ENCODE measurements at regions not wholly inside any gene's neighbourhood (a gene's known extent, or its start where the extent isn't known, plus 50 kb on each side); places are given as distances from the start of the nearest gene placed in this dataset.
"Not testable (repeated sequence)": the region's sequence is repeated elsewhere in the genome, so short reads cannot be mapped to it uniquely, and the experiment has no call there.

DNA sequence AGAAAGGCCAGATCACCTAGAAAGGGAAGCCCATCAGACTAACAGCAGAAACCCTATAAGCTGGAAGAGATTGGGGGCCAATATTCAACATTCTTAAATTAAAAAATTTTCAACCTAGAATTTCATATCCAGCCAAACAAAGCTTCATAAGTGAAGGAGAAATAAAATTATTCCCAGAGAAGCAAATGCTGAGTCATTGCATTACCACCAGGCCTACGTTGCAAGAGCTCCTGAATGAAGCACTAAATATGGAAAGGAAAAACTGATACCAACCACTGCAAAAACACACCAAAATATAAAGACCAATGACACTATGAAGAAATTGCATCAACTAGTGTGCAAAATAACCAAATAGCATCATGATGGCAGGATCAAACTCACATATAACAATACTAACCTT is 453.4 kb upstream of the PITX2 start:
- TF ChIP-seq, protein P1, sequence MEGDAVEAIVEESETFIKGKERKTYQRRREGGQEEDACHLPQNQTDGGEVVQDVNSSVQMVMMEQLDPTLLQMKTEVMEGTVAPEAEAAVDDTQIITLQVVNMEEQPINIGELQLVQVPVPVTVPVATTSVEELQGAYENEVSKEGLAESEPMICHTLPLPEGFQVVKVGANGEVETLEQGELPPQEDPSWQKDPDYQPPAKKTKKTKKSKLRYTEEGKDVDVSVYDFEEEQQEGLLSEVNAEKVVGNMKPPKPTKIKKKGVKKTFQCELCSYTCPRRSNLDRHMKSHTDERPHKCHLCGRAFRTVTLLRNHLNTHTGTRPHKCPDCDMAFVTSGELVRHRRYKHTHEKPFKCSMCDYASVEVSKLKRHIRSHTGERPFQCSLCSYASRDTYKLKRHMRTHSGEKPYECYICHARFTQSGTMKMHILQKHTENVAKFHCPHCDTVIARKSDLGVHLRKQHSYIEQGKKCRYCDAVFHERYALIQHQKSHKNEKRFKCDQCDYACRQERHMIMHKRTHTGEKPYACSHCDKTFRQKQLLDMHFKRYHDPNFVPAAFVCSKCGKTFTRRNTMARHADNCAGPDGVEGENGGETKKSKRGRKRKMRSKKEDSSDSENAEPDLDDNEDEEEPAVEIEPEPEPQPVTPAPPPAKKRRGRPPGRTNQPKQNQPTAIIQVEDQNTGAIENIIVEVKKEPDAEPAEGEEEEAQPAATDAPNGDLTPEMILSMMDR (IDR thresholded peaks at IDR 0.05), result not testable (repeated sequence)
- TF ChIP-seq POLR2A (IDR thresholded peaks at IDR 0.05), result not testable (repeated sequence)
